Body of pancreas (tissue), 4 donors: ENCODE measurements at regions not wholly inside any gene's neighbourhood (a gene's known extent, or its start where the extent isn't known, plus 50 kb on each side); places are given as distances from the start of the nearest gene placed in this dataset.

Experiments used
- ATAC-seq: fragments of 150-250 bp; one replicate; pipeline ENCODE4 v1.9.1; 2016
- DNase-seq, 4 donors: peaks; one replicate each; pipeline ENCODE4 v3.0.0-alpha.2; 2019
- H3K27ac ChIP-seq, 4 donors: fragments of 200-600 bp; sonication (generic); 1 replicate in 3 of 4; 2 replicates in 1 of 4; pipeline versions ENCODE4 v1.5.1 to v1.6.1; 2016 to 2019; ENCODE audit warnings: mild to moderate bottlenecking in 1 of 4, mixed read lengths in 1 of 4, moderate library complexity in 1 of 4
- H3K27me3 ChIP-seq, 2 donors: fragments of 200-600 bp; sonication (generic); one replicate each; pipeline ENCODE4 v1.6.0; 2016; ENCODE audit warnings: mild to moderate bottlenecking in 1 of 2
- H3K36me3 ChIP-seq, 2 donors: fragments of 200-600 bp; sonication (generic); replicated peaks in 1 of 2; 2 replicates each; pipeline ENCODE4 v1.5.1; 2016; ENCODE audit warnings: low read depth in 2 of 2; ENCODE audit not compliant: insufficient read depth in 1 of 2
- H3K4me1 ChIP-seq: fragments of 200-600 bp; sonication (generic); one replicate; pipeline ENCODE4 v1.6.0; 2016
- H3K4me3 ChIP-seq, 2 donors: fragments of 200-600 bp; sonication (generic); 1 replicate in 1 of 2; 2 replicates in 1 of 2; pipeline ENCODE4 v1.5.1; 2016 to 2019
- H3K9me3 ChIP-seq, 3 donors: fragments of 200-600 bp; sonication (generic); 1 replicate in 2 of 3; 2 replicates in 1 of 3; pipeline ENCODE4 v1.5.1; 2016
- POLR2A ChIP-seq, 3 donors: fragments of 450-650 bp; IDR thresholded peaks; one replicate each; pipeline ENCODE4 v1.6.1; 2016; ENCODE audit warnings: antibody characterized with exemption in 3 of 3, mild to moderate bottlenecking in 2 of 3
- WGBS, 2 donors: methylation state at CpG; one replicate each; pipeline ENCODE4 v1.1.5; 2017; 5-methylcytosine and 5-hydroxymethylcytosine counted together
- intact Hi-C: fragments of 100-400 bp; cut with DNase I; formaldehyde crosslinking; loops from one replicate; pipeline ENCODE4 v1.15.1; 2023
- TF ChIP-seq, protein P1 (sequence below), 7 experiments: fragments of 450-650 bp in 4 of 7; fragments of 200-600 bp in 3 of 7; sonication (generic) in 3 of 7; IDR thresholded peaks; one replicate each; pipeline ENCODE4 v1.5.1; 2016 to 2019; ENCODE audit warnings: antibody characterized with exemption in 7 of 7

DNA sequence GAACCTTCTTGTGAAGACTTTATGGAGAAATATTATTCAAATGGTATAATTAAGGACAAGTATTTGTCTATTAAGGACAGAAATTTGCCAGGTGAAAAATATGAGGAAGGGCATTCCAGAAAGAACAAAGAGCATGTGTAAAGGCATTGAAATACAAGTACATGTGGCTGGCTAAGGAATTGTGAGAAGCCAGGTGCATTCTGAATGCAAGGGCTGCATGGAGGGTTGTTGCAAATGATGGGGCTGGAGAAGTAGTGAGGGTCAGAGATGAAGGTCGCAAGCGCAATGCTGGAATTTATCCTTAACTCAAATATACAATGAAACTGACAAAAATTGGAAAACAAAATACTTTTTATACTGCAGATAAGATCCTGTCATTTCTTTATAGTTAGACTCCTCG, 437.7 kb downstream of the ADAMTS20 start:
- Histone ChIP-seq H3K4me3 (no peak overlapping the region), H3K27me3 (no peaks in the 10 kb centered on the region)
- 74 to 83% methylated on average over 3 of the region's 3 CpGs for WGBS, 2 donors

DNA sequence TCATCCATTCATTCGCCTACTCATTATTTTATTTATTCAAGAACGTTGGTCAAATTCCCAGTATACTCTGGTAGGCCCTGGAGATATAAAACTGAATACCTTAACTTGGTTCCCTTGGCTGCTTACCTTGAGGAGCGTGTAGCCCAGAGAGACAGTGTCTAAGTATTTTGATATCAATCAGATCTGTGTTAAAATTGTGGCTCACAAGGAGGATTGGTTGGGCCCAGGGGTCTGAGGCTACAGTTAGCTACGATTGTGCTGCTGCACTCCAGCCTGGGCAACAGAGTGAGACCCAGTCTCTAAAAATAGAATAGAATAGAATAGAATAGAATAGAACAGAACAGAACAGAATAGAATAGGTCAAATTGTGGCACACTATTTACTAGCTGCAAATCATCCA, 438.4 kb downstream of the ADAMTS20 start:
- Histone ChIP-seq H3K36me3 (no peaks in the 10 kb centered on the region), H3K27ac (no peak overlapping the region), H3K9me3 (no peaks in the 10 kb centered on the region), H3K27me3 (no peaks in the 10 kb centered on the region), H3K4me3 (no peak overlapping the region), H3K4me1 (no peaks in the 10 kb centered on the region)
- WGBS, 2 donors: 61 to 73% methylated on average over 4 of the region's 4 CpGs
- TF ChIP-seq, protein P1, sequence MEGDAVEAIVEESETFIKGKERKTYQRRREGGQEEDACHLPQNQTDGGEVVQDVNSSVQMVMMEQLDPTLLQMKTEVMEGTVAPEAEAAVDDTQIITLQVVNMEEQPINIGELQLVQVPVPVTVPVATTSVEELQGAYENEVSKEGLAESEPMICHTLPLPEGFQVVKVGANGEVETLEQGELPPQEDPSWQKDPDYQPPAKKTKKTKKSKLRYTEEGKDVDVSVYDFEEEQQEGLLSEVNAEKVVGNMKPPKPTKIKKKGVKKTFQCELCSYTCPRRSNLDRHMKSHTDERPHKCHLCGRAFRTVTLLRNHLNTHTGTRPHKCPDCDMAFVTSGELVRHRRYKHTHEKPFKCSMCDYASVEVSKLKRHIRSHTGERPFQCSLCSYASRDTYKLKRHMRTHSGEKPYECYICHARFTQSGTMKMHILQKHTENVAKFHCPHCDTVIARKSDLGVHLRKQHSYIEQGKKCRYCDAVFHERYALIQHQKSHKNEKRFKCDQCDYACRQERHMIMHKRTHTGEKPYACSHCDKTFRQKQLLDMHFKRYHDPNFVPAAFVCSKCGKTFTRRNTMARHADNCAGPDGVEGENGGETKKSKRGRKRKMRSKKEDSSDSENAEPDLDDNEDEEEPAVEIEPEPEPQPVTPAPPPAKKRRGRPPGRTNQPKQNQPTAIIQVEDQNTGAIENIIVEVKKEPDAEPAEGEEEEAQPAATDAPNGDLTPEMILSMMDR (IDR thresholded peaks at IDR 0.05): no peak
- TF ChIP-seq POLR2A (IDR thresholded peaks at IDR 0.05): no peak
- DNase-seq (no peak), ATAC-seq (no peak)
- intact Hi-C loops: no loop called here

More for the DNA sequence above, 437.7 kb downstream of the ADAMTS20 start:
- DNase-seq (no peak), ATAC-seq (no peak)
- no peaks in the 10 kb centered on the region for H3K36me3 ChIP-seq
- intact Hi-C loops: no loop called here
- no peak overlapping the region for H3K27ac ChIP-seq
- H3K4me1 ChIP-seq: no peaks in the 10 kb centered on the region
- no peak for TF ChIP-seq POLR2A (IDR thresholded peaks at IDR 0.05)
- TF ChIP-seq, protein P1 (IDR thresholded peaks at IDR 0.05): no peak
- H3K9me3 ChIP-seq: no peaks in the 10 kb centered on the region

DNA sequence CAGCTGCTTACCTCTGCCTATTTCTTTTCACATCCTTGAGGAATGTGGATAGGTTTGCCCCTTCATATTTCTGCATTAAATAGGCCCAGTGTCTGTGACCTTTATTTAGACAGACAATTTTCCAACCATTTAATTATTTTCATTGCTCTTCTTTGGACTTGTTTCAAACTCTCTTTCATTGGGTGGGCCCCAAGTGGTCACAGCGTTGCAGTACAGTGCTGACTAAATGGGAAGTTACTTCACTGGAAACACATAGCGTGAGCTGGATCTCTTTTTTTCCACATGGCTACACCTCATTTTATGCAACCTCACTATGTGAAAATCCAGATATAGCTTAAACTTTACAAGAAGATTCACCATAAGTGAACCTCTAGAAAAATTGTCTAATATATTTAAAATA, 438.9 kb downstream of the ADAMTS20 start:
- ATAC-seq: no peak
- Histone ChIP-seq H3K36me3 (no peaks in the 10 kb centered on the region), H3K27me3 (no peaks in the 10 kb centered on the region), H3K9me3 (no peaks in the 10 kb centered on the region), H3K4me3 (no peak overlapping the region), H3K4me1 (no peaks in the 10 kb centered on the region), H3K27ac (no peak overlapping the region)
- intact Hi-C loops: no loop called here
- WGBS, 2 donors: 78 to 92% methylated on average over 2 of the region's 2 CpGs
- TF ChIP-seq POLR2A (IDR thresholded peaks at IDR 0.05): no peak
- TF ChIP-seq, protein P1 (IDR thresholded peaks at IDR 0.05): no peak
- DNase-seq: no peak

DNA sequence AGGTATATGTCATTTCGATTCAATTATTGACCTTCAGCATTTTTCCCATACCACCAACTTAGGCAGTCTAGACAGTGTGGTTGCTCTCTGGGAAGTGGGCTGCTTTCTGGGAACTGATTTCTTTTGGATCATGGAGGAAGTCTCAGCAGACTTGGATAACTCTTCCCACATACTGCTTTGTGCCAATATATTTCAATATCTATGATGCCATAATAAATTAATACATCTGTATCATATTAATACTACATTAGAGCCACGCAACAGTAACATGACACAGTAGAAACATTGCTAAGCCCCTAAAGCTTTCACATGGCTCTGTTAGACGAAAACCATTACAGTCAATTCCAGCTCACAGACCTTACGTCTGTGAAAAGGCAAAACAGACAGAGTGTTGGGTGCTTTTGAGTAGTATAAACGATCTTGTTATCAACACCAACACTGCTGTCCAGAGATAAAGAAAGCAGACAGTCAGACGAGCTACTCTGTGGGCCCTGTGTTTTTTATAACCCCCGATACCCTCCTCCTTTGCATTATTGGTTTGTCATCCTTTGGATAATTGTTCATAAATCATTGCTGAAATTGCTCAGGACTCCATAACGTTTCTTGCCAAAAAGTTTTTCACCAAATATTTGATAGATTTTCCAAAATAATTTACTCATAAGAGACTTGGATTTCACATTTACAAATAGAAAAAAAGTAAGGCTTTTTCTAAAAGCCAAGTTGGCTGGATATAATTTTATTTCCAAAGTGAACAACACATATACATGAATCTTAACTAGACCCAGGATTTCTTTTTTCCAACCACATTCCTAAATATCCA, 439.7 kb downstream of the ADAMTS20 start:
- no peaks in the 10 kb centered on the region for H3K36me3 ChIP-seq

More for the DNA sequence above, 439.7 kb downstream of the ADAMTS20 start:
- H3K4me1 ChIP-seq: no peaks in the 10 kb centered on the region
- H3K27ac ChIP-seq: no peak overlapping the region
- DNase-seq (no peak), ATAC-seq (no peak)
- 50 to 52% methylated on average over 8 of the region's 8 CpGs for WGBS, 2 donors
- H3K27me3 ChIP-seq: no peaks in the 10 kb centered on the region
- intact Hi-C loops: no loop called here
- TF ChIP-seq, protein P1 (IDR thresholded peaks at IDR 0.05): no peak
- TF ChIP-seq POLR2A (IDR thresholded peaks at IDR 0.05): no peak
- no peaks in the 10 kb centered on the region for H3K9me3 ChIP-seq
- H3K4me3 ChIP-seq: no peak overlapping the region
